Fibroblast of skin of right quadriceps (primary cell): ENCODE measurements at regions not wholly inside any gene's neighbourhood (a gene's known extent, or its start where the extent isn't known, plus 50 kb on each side); places are given as distances from the start of the nearest gene placed in this dataset.

Experiments
- DNase-seq: peaks from one replicate; pipeline ENCODE4 v3.0.0-alpha.2; 2013

GRCh38 chr7:18154726-18155125, 127.1 kb upstream of the PRPS1L1 start:
- DNase-seq, result no peak

- no peak for DNase-seq
These were observed 129.6 kb upstream of the PRPS1L1 start for GRCh38 chr7:18157233-18157632.

- no peak for DNase-seq
These were observed 135.0 kb upstream of the PRPS1L1 start for GRCh38 chr7:18162657-18163056.

GRCh38 chr7:18163091-18163490, 135.4 kb upstream of the PRPS1L1 start:
- DNase-seq, result peak; percentile 14

- no peak for DNase-seq
These were observed 137.5 kb upstream of the PRPS1L1 start for GRCh38 chr7:18165166-18165565.

- DNase-seq, result no peak
These were observed 138.4 kb upstream of the PRPS1L1 start for GRCh38 chr7:18166002-18166401.

GRCh38 chr7:18167815-18168214, 140.2 kb upstream of the PRPS1L1 start:
- no peak for DNase-seq

GRCh38 chr7:18174996-18175395, 147.3 kb upstream of the PRPS1L1 start:
- DNase-seq, result no peak

GRCh38 chr7:18175801-18176450, 148.3 kb upstream of the PRPS1L1 start:
- DNase-seq, result no peak

- DNase-seq, result no peak
These were observed 149.6 kb upstream of the PRPS1L1 start for GRCh38 chr7:18177129-18177814.

- no peak for DNase-seq
These were observed 150.4 kb upstream of the PRPS1L1 start for GRCh38 chr7:18177815-18178660.

GRCh38 chr7:18179093-18179492, 151.4 kb upstream of the PRPS1L1 start:
- no peak for DNase-seq

- no peak for DNase-seq
These were observed 153.0 kb upstream of the PRPS1L1 start for GRCh38 chr7:18180685-18181084.

GRCh38 chr7:18189500-18190126, 162.0 kb upstream of the PRPS1L1 start:
- no peak for DNase-seq

GRCh38 chr7:18191341-18191740, 163.7 kb upstream of the PRPS1L1 start:
- DNase-seq, result no peak

- no peak for DNase-seq
These were observed 164.4 kb upstream of the PRPS1L1 start for GRCh38 chr7:18191862-18192625.

- DNase-seq, result no peak
These were observed 167.0 kb upstream of the PRPS1L1 start for GRCh38 chr7:18194616-18195015.

- DNase-seq, result no peak
These were observed 169.0 kb upstream of the PRPS1L1 start for GRCh38 chr7:18196638-18197037.

GRCh38 chr7:18198868-18199267, 171.2 kb upstream of the PRPS1L1 start:
- no peak for DNase-seq

- no peak for DNase-seq
These were observed 172.6 kb upstream of the PRPS1L1 start for GRCh38 chr7:18200266-18200665.

- DNase-seq, result no peak
These were observed 173.2 kb upstream of the PRPS1L1 start for GRCh38 chr7:18200855-18201254.

- DNase-seq, result no peak
These were observed 173.7 kb upstream of the PRPS1L1 start for GRCh38 chr7:18201350-18201749.
